MM.1S (cell line): ENCODE measurements at regions not wholly inside any gene's neighbourhood (a gene's known extent, or its start where the extent isn't known, plus 50 kb on each side); places are given as distances from the start of the nearest gene placed in this dataset.

Source experiments
- EZH2 ChIP-seq: fragments of 300-600 bp; sonication (generic); optimal IDR thresholded peaks from 2 replicates; pipeline ENCODE3; 2017; ENCODE audit warnings: low read depth, mild to moderate bottlenecking, antibody characterized with exemption, low read length, mixed read lengths
- EZH2phosphoT487 ChIP-seq: fragments of 300-600 bp; sonication (generic); IDR thresholded peaks from 2 replicates; pipeline ENCODE4 v1.6.1; 2018; ENCODE audit warnings: antibody characterized with exemption, low read length
- TF ChIP-seq, protein P1 (sequence below): fragments of 300-600 bp; sonication (generic); IDR thresholded peaks from 2 replicates; pipeline ENCODE4 v1.5.1; 2016; ENCODE audit warnings: antibody characterized with exemption, low read length, mixed read lengths

DNA sequence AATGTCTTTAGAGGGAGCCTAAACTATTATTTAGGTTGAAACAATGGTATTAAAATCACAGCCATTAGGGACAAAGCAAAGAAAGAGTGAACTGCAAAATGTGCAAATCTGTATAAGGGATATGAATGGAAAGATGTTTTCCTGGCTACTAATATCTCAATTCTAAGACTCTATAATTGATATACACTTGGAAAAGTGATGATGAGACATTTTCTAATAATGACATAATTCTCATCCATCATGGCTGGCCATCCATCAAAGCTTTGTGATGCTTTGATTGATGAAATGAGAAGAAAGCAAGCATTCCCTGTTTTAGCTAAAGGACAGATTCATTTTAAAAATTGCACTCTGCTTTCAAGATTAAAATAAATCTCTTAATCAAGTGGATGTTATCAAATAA is 965.5 kb upstream of the IGFBP7 start:
- TF ChIP-seq, protein P1, sequence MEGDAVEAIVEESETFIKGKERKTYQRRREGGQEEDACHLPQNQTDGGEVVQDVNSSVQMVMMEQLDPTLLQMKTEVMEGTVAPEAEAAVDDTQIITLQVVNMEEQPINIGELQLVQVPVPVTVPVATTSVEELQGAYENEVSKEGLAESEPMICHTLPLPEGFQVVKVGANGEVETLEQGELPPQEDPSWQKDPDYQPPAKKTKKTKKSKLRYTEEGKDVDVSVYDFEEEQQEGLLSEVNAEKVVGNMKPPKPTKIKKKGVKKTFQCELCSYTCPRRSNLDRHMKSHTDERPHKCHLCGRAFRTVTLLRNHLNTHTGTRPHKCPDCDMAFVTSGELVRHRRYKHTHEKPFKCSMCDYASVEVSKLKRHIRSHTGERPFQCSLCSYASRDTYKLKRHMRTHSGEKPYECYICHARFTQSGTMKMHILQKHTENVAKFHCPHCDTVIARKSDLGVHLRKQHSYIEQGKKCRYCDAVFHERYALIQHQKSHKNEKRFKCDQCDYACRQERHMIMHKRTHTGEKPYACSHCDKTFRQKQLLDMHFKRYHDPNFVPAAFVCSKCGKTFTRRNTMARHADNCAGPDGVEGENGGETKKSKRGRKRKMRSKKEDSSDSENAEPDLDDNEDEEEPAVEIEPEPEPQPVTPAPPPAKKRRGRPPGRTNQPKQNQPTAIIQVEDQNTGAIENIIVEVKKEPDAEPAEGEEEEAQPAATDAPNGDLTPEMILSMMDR, result no peak
- TF ChIP-seq EZH2phosphoT487 (no peak), EZH2 (no peak)
